Mucosa of descending colon (tissue), 3 donors: ENCODE measurements at regions not wholly inside any gene's neighbourhood (a gene's known extent, or its start where the extent isn't known, plus 50 kb on each side); places are given as distances from the start of the nearest gene placed in this dataset.

Experiments used
- ATAC-seq: fragments of 200-7000 bp; cut with Tn5 transposase; one replicate; pipeline ENCODE4 v1.9.1; 2020; ENCODE audit warnings: mild to moderate bottlenecking, moderate library complexity
- DNase-seq, 3 donors: peaks; one replicate each; pipeline ENCODE4 v3.0.0-alpha.2; 2020
- H3K36me3 ChIP-seq: fragments of 200-600 bp; one replicate; pipeline ENCODE4 v1.8.0; 2021; ENCODE audit warnings: low read depth, mild to moderate bottlenecking
- H3K4me1 ChIP-seq: fragments of 200-600 bp; one replicate; pipeline ENCODE4 v1.8.0; 2021; ENCODE audit warnings: low read depth, mild to moderate bottlenecking
- H3K4me3 ChIP-seq: fragments of 200-600 bp; one replicate; pipeline ENCODE4 v1.8.0; 2021; ENCODE audit warnings: mild to moderate bottlenecking
- H3K9me3 ChIP-seq: fragments of 200-600 bp; one replicate; pipeline ENCODE4 v1.8.0; 2021; ENCODE audit warnings: mild to moderate bottlenecking
- intact Hi-C, 2 donors: fragments of 100-400 bp; cut with DNase I in 1 of 2; cut with micrococcal nuclease in 1 of 2; formaldehyde crosslinking; loops; one replicate each; pipeline versions ENCODE4 v1.11.0 to v1.11.1; 2022; cut with DNase I, micrococcal nuclease
- TF ChIP-seq, protein P1 (sequence below): fragments of 200-600 bp; IDR thresholded peaks from one replicate; pipeline ENCODE4 v1.8.0; 2022; ENCODE audit warnings: antibody characterized with exemption, mild to moderate bottlenecking
- donor health status: DM: no; HTN: no; CAD: no; lungs with moderate emphysema.
- donor health status: DM: no; HTN: no; CAD: no.
- donor health status: DM: no; HTN: yes; CAD: no.

DNA sequence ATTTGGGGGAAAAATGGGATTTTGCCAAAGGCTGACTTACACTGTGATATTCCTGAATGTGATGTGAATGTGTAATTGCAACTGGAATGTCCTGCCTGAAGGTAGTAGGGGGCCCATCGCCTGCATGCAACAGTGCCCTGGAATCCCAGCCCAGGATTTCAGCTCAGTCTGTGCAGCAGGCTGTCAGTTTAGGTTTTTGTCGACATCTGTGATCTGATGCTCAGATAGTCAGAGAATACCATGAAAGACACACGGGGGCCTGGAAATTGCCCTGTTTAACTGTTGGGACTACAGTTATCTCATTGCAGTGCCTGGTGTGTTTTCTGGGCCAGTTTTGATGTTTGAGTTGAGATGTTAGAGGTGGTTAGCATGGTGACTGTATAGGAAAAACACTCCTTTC, 84.5 kb upstream of the HK2 start:
- intact Hi-C loops = no loop called here
- Histone ChIP-seq H3K36me3 (no peaks in the 10 kb centered on the region), H3K4me3 (no peak overlapping the region), H3K9me3 (no peaks in the 10 kb centered on the region), H3K4me1 (peaks cover 5% of the 10 kb centered on the region)
- DNase-seq (no peak), ATAC-seq (no peak)
- TF ChIP-seq, protein P1, sequence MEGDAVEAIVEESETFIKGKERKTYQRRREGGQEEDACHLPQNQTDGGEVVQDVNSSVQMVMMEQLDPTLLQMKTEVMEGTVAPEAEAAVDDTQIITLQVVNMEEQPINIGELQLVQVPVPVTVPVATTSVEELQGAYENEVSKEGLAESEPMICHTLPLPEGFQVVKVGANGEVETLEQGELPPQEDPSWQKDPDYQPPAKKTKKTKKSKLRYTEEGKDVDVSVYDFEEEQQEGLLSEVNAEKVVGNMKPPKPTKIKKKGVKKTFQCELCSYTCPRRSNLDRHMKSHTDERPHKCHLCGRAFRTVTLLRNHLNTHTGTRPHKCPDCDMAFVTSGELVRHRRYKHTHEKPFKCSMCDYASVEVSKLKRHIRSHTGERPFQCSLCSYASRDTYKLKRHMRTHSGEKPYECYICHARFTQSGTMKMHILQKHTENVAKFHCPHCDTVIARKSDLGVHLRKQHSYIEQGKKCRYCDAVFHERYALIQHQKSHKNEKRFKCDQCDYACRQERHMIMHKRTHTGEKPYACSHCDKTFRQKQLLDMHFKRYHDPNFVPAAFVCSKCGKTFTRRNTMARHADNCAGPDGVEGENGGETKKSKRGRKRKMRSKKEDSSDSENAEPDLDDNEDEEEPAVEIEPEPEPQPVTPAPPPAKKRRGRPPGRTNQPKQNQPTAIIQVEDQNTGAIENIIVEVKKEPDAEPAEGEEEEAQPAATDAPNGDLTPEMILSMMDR = no peak

DNA sequence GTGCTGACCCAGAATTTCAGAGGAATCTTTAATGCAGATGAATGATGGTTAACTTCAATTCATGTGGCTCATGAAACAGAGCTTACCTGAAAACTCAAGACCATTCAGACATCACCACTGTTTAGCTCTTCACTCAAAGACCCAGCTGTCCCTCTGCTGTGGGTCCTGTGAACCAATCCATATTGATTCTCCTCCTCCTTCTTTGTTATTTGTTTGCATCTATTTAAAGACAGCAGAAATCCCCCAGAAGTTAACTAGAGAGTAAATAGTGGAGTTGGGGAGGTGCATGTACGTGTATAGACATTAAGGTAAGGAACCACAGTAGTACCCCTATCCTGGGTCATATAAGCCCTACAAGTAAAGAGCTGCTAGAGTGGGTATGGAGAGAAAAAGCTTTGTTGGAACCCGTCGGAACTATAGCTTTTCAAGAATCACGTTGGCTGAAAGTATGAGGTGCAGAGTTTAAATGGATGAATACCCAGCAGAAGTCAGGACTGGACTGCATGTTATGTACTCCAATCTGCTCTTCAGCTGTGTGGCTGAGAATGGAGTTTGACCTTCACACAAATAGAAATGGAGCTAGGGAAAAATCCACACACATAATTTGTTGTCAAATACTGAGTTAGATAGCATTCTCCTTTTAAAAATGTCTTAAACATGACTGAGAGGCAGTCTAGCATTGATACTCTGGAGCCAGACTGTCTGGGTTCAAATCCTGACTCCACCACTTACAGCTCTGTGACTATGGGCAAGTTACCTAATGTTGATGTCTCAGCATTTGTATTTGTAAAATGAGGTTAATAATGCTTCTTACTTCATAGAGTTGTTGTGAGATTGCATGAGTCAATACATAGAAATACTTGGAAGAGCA, 81.7 kb upstream of the HK2 start:
- no peak for ATAC-seq
- no peak for DNase-seq
- peaks cover 14% of the 10 kb centered on the region for H3K9me3 ChIP-seq
- no peak overlapping the region for H3K4me3 ChIP-seq
- intact Hi-C loops = no loop called here
- no peaks in the 10 kb centered on the region for H3K4me1 ChIP-seq
- TF ChIP-seq, protein P1 = no peak
- H3K36me3 ChIP-seq = no peaks in the 10 kb centered on the region

DNA sequence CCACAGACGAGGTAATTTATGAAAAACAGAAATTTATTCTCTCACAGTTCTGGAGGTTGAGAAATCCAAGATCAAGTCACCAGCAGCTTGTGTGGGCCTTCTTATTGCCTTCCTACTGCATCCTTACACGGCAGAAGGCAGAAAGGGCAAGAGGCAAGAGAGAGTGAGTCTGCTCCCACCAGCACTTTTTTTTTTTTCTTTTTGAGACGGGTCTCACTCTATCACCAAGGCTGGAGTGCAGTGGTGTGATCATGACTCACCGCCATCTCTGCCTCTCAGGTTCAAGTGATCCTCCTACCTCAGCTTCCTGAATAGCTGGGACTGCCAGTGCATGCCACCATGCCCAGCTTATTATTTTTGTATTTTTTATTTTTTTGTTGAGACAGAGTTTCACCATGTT, 78.5 kb upstream of the HK2 start:
- ATAC-seq (no peak), DNase-seq (no peak)
- peaks cover 14% of the 10 kb centered on the region for H3K9me3 ChIP-seq
- no peaks in the 10 kb centered on the region for H3K4me1 ChIP-seq
- intact Hi-C loops = no loop called here
- H3K36me3 ChIP-seq = no peaks in the 10 kb centered on the region
- TF ChIP-seq, protein P1 = no peak
- no peak overlapping the region for H3K4me3 ChIP-seq

DNA sequence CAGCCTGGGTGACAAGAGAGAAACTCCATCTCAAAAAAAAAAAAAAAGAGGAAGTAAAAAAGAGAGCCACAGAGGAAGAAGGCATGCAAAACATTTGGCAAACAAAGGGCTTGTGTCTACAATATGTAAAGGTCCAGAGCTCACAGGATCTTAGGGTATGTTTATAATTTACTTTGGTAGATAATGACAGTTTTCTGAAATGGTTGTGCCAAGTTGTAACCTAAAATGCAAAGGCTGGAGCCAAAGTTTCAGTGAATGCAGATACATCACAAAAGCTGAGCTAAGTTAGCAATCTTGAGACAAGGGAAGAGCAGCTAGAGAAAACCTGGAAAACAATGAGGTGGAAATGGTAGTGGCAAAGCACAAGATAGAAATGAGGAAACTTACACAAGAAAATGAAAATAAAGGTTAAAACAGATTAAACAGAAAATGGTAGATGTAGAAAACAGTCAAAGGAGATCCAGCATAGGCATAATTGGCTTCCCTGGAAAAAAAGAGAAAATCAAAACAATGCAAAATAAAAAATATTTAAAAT, 77.5 kb upstream of the HK2 start:
- TF ChIP-seq, protein P1 = no peak
- no peak for DNase-seq
- intact Hi-C loops = no loop called here
- Histone ChIP-seq H3K9me3 (peaks cover 14% of the 10 kb centered on the region), H3K4me3 (no peak overlapping the region), H3K36me3 (no peaks in the 10 kb centered on the region), H3K4me1 (no peaks in the 10 kb centered on the region)
- ATAC-seq = no peak

DNA sequence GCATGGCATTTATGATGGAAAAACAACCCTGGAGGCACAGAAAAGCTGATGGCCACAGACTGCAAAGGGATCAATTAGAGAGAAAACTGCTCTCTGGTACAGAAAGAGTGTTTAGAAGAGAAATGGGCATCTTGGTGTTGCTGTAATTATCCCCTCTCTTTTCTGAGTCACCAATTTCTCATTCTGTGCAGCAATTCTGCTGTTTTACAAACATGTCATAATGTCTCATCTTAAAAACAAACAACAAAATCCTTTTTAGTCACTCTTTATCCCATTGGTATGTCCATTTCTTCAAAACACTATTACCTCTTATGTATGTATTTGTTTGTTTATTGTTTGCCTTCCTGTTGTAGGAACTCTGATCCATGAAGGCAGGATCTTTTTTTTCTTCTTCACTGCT, 73.9 kb upstream of the HK2 start:
- intact Hi-C loops = no loop called here

More for the DNA sequence above, 73.9 kb upstream of the HK2 start:
- ATAC-seq = no peak
- Histone ChIP-seq H3K9me3 (peaks cover 14% of the 10 kb centered on the region), H3K4me1 (no peaks in the 10 kb centered on the region), H3K4me3 (no peak overlapping the region), H3K36me3 (no peaks in the 10 kb centered on the region)
- DNase-seq = no peak
- TF ChIP-seq, protein P1 = no peak
